CD8-positive, alpha-beta memory T cell (primary cell): ENCODE measurements at regions not wholly inside any gene's neighbourhood (a gene's known extent, or its start where the extent isn't known, plus 50 kb on each side); places are given as distances from the start of the nearest gene placed in this dataset.

Experiments
- CTCF ChIA-PET: fragments of 350-600 bp; sonication (Branson Sonifier 250); formaldehyde crosslinking; loops from one replicate; lab custom pipeline; 2021; ENCODE audit warnings: antibody characterized with exemption; lab: Charles Lee
- POLR2A ChIA-PET: fragments of 350-600 bp; sonication (Branson Sonifier 250); formaldehyde crosslinking; loops from one replicate; lab custom pipeline; 2021; ENCODE audit warnings: antibody characterized with exemption; lab: Charles Lee
- DNase-seq, 5 donors: peaks; one replicate each; pipeline versions ENCODE4 v3.0.0 to v3.0.0-alpha.2; 2020 to 2022; ENCODE audit warnings: mixed read lengths in 1 of 5
- H3K27ac ChIP-seq: one replicate; pipeline ENCODE4 v1.7.0; 2013; ENCODE audit warnings: low read depth, mild to moderate bottlenecking, low read length, moderate library complexity
- H3K27me3 ChIP-seq: 2 replicates; pipeline ENCODE4 v1.7.0; 2013; ENCODE audit warnings: low read length, mild to moderate bottlenecking; ENCODE audit not compliant: insufficient read depth, poor library complexity, severe bottlenecking
- H3K36me3 ChIP-seq: 2 replicates; pipeline ENCODE4 v1.7.0; 2013; ENCODE audit warnings: mild to moderate bottlenecking, low read length, moderate library complexity; ENCODE audit not compliant: insufficient read depth
- H3K4me1 ChIP-seq: 2 replicates; pipeline ENCODE4 v1.7.0; 2013; ENCODE audit warnings: mild to moderate bottlenecking, low read length, moderate library complexity; ENCODE audit not compliant: insufficient read depth
- H3K4me3 ChIP-seq: 2 replicates; pipeline ENCODE4 v1.7.0; 2013; ENCODE audit warnings: mild to moderate bottlenecking, low read length
- H3K9me3 ChIP-seq: 2 replicates; pipeline ENCODE4 v1.7.0; 2013; ENCODE audit warnings: mild to moderate bottlenecking, low read length
- H3K27ac Mint-ChIP-seq, 8 donors: one replicate each; pipeline ENCODE4 v1.8.0; 2020 to 2021; ENCODE audit warnings: mixed read lengths in 8 of 8, mild to moderate bottlenecking in 6 of 8, inconsistent platforms in 3 of 8, moderate library complexity in 3 of 8
- H3K27me3 Mint-ChIP-seq, 2 donors: one replicate each; pipeline ENCODE4 v1.8.0; 2020 to 2021; ENCODE audit warnings: mixed read lengths in 2 of 2, mild to moderate bottlenecking in 1 of 2, moderate library complexity in 1 of 2
- H3K36me3 Mint-ChIP-seq, 3 donors: one replicate each; pipeline ENCODE4 v1.8.0; 2020 to 2021; ENCODE audit warnings: mixed read lengths in 3 of 3, inconsistent platforms in 1 of 3, mild to moderate bottlenecking in 1 of 3
- H3K4me1 Mint-ChIP-seq, 3 donors: one replicate each; pipeline ENCODE4 v1.8.0; 2020 to 2021; ENCODE audit warnings: mixed read lengths in 3 of 3, inconsistent platforms in 1 of 3, mild to moderate bottlenecking in 1 of 3
- H3K4me3 Mint-ChIP-seq, 7 donors: one replicate each; pipeline ENCODE4 v1.8.0; 2020 to 2021; ENCODE audit warnings: mixed read lengths in 7 of 7, mild to moderate bottlenecking in 6 of 7, moderate library complexity in 4 of 7, inconsistent platforms in 2 of 7
- H3K9me3 Mint-ChIP-seq, 5 donors: one replicate each; pipeline ENCODE4 v1.8.0; 2020 to 2022; ENCODE audit warnings: mixed read lengths in 5 of 5, mild to moderate bottlenecking in 3 of 5, moderate library complexity in 2 of 5, inconsistent platforms in 1 of 5

DNA sequence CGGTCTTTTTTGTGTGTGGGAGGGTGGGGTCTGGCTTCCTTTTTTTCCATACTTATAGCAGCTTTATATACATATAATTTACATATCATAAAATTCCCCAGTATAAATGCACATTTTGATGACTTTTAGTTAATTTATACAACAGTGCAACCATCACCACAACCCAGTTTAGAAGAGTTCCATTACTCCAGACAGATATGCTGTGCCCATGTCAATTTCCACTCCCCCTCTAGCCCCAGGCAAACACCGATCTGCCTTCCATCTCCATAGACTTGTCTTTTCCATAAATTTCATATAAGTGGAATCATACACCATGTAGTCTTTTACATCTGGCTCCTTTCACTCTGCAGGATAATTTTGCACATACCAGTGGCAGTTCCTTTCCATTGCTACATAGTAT, 139.2 kb upstream of the SYT6 start:
- ChIA-PET CTCF (interaction anchor here (1.3 kb wide), 1 partner anchor 10 kb away, joined by 7 read pairs; no protein-coding TSS in a partner anchor), POLR2A (no interaction called here)
- Mint-ChIP-seq H3K36me3 (no peaks in the 10 kb centered on the region), H3K4me1 (peaks cover 0 to 6% (median 4%) of the 10 kb centered on the region in 3 donors), H3K4me3 (no peak overlapping the region), H3K27ac (no peak overlapping the region), H3K9me3 (no peaks in the 10 kb centered on the region), H3K27me3 (peaks cover 0 to 4% of the 10 kb centered on the region in 2 donors)
- Histone ChIP-seq H3K4me3 (no peak overlapping the region), H3K27ac (no peak overlapping the region), H3K9me3 (no peaks in the 10 kb centered on the region), H3K4me1 (no peaks in the 10 kb centered on the region), H3K27me3 (no peaks in the 10 kb centered on the region), H3K36me3 (no peaks in the 10 kb centered on the region)
- DNase-seq = no peak

DNA sequence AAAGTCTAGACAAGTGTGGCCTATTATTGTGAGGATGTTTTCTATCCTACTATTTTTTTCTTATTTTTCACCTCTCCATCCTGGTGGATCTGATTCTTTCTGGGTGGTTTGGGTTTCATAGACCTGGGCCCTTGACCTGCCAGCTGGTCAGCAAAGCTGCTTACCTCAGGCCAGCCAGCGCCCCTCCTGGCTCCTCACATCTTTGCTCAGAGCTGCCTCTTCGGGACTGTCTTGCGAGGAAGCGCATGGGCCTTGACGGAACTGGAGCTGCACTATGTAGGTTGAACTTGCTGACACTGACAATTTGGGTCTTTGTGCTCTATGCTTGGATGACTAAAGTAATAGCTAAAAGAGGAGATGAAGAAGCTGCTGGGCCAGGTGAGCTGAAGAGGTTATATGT, 138.5 kb upstream of the SYT6 start:
- Histone ChIP-seq H3K4me3 (no peak overlapping the region), H3K36me3 (no peaks in the 10 kb centered on the region), H3K27ac (no peak overlapping the region), H3K9me3 (no peaks in the 10 kb centered on the region), H3K27me3 (no peaks in the 10 kb centered on the region), H3K4me1 (no peaks in the 10 kb centered on the region)
- H3K36me3 Mint-ChIP-seq = no peaks in the 10 kb centered on the region
- ChIA-PET POLR2A (no interaction called here), CTCF (interaction anchor here (1.3 kb wide), 1 partner anchor 10 kb away, joined by 7 read pairs; no protein-coding TSS in a partner anchor)
- peaks cover 0 to 4% of the 10 kb centered on the region in 2 donors for H3K27me3 Mint-ChIP-seq
- H3K4me1 Mint-ChIP-seq = peaks cover 0 to 6% (median 4%) of the 10 kb centered on the region in 3 donors
- H3K4me3 Mint-ChIP-seq = no peak overlapping the region
- no peak overlapping the region for H3K27ac Mint-ChIP-seq
- no peak for DNase-seq
- no peaks in the 10 kb centered on the region for H3K9me3 Mint-ChIP-seq

DNA sequence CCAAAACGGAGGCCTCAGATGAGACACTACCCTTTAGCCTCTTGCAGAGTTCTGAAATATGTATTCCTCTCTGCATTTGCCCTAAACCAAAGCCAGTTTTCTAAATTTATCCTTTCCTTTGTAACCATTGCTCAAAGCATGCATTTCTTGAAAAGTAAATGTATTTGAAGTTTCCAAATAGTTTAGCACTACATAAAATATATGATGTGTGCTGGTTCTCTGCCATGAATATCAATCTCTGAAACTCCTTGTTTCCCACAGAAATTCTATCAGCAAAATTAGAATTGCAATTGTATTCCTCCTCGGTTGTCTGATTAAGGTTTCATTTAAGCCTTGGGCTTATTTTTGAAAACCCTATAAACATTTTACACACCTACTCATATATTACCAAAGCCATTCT, 137.1 kb upstream of the SYT6 start:
- CTCF ChIA-PET = no interaction called here

DNA sequence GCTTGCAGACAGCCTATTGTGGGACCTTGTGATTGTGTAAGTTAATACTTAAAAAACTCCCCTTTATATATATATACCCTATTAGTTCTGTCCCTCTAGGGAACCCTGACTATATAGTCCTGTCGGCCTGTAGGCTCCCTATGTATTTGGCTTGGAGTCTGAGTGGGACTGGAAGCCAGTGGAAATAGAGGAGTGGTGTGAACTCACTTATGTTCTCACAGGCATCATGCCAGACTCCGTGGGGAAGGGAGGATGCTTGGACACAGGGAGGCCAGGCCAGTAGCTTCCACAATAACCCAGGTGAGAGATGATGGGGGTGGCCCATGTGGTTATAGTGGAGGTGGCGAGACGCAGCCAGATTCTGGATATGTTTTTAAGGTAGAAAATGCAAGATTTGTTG, 136.7 kb upstream of the SYT6 start:
- no peaks in the 10 kb centered on the region for H3K36me3 ChIP-seq
- Mint-ChIP-seq H3K9me3 (no peaks in the 10 kb centered on the region), H3K4me3 (no peak overlapping the region), H3K36me3 (no peaks in the 10 kb centered on the region), H3K4me1 (peaks cover 6 to 13% (median 12%) of the 10 kb centered on the region in 3 donors), H3K27ac (no peak overlapping the region), H3K27me3 (peaks cover 0 to 4% of the 10 kb centered on the region in 2 donors)
- no peak for DNase-seq
- no peak overlapping the region for H3K27ac ChIP-seq
- no peaks in the 10 kb centered on the region for H3K4me1 ChIP-seq
- CTCF ChIA-PET = interaction anchor here (0.7 kb wide), 1 partner anchor 377 kb away, joined by 3 read pairs; no protein-coding TSS in a partner anchor
- H3K9me3 ChIP-seq = no peaks in the 10 kb centered on the region
- no peak overlapping the region for H3K4me3 ChIP-seq
- no peaks in the 10 kb centered on the region for H3K27me3 ChIP-seq
- POLR2A ChIA-PET = no interaction called here

More for the DNA sequence above, 137.1 kb upstream of the SYT6 start:
- Histone ChIP-seq H3K36me3 (no peaks in the 10 kb centered on the region), H3K4me3 (no peak overlapping the region), H3K27me3 (no peaks in the 10 kb centered on the region), H3K4me1 (no peaks in the 10 kb centered on the region), H3K9me3 (no peaks in the 10 kb centered on the region), H3K27ac (no peak overlapping the region)
- no peaks in the 10 kb centered on the region for H3K36me3 Mint-ChIP-seq
- H3K27me3 Mint-ChIP-seq = peaks cover 0 to 4% of the 10 kb centered on the region in 2 donors
- H3K9me3 Mint-ChIP-seq = no peaks in the 10 kb centered on the region
- no peak for DNase-seq
- POLR2A ChIA-PET = no interaction called here
- no peak overlapping the region for H3K27ac Mint-ChIP-seq
- peaks cover 6 to 13% (median 12%) of the 10 kb centered on the region in 3 donors for H3K4me1 Mint-ChIP-seq
- no peak overlapping the region for H3K4me3 Mint-ChIP-seq

DNA sequence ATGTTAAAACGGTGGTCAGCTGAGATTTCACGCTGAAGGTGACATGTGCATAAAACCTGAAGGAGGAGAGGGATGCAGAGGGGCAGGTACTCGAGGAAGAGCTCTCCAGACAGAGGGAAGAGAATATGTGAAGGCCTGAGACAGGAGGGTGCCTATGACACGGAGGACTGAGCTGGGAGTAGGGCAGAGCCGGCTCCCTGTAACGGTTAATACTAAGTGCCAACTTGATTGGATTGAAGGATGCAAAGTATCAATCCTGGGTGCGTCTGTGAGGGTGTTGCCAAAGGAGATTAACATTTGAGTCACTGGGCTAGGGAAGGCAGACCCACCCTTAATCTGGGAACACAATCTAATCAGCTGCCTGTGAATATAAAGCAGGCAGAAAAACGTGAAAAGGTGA, 136.2 kb upstream of the SYT6 start:
- no peak for DNase-seq
- no peaks in the 10 kb centered on the region for H3K36me3 ChIP-seq
- no peak overlapping the region for H3K27ac ChIP-seq
- no peak overlapping the region for H3K4me3 ChIP-seq
- no peaks in the 10 kb centered on the region for H3K9me3 Mint-ChIP-seq
- H3K27ac Mint-ChIP-seq = peak overlapping the region in 1 of 8 donors; percentile 64
- no peaks in the 10 kb centered on the region for H3K9me3 ChIP-seq
- ChIA-PET POLR2A (no interaction called here), CTCF (interaction anchor here (0.7 kb wide), 1 partner anchor 378 kb away, joined by 3 read pairs; no protein-coding TSS in a partner anchor)
- peaks cover 0 to 4% of the 10 kb centered on the region in 2 donors for H3K27me3 Mint-ChIP-seq
- H3K4me1 ChIP-seq = no peaks in the 10 kb centered on the region
- H3K27me3 ChIP-seq = no peaks in the 10 kb centered on the region
- H3K4me3 Mint-ChIP-seq = no peak overlapping the region
- H3K4me1 Mint-ChIP-seq = peaks cover 6 to 13% (median 12%) of the 10 kb centered on the region in 3 donors
- H3K36me3 Mint-ChIP-seq = no peaks in the 10 kb centered on the region

DNA sequence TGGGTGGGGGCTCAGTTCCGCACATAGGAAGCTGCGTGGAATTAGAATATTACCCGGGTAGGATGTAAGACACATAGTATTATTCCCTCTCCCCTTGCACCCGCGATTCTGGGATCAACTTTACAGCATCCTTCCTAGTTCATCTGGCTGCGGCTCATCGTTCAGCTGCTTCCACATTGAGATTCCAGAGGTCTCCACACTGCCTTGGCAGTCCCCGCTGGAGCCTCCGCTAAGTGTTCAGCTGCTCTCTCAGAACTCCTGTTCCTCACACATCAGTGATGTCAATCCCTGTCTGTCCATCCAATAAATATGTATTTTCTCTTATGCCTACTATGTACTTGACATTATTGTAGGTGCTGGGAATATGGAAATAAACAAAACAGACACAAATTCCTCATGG, 135.6 kb upstream of the SYT6 start:
- Mint-ChIP-seq H3K36me3 (no peaks in the 10 kb centered on the region), H3K9me3 (no peaks in the 10 kb centered on the region), H3K4me3 (no peak overlapping the region), H3K27me3 (peaks cover 0 to 4% of the 10 kb centered on the region in 2 donors), H3K4me1 (peaks cover 6 to 13% (median 12%) of the 10 kb centered on the region in 3 donors), H3K27ac (peak overlapping the region in 1 of 8 donors; percentile 64)
- POLR2A ChIA-PET = no interaction called here
- Histone ChIP-seq H3K27ac (no peak overlapping the region), H3K36me3 (no peaks in the 10 kb centered on the region), H3K9me3 (no peaks in the 10 kb centered on the region), H3K4me1 (no peaks in the 10 kb centered on the region), H3K27me3 (no peaks in the 10 kb centered on the region), H3K4me3 (no peak overlapping the region)
- DNase-seq = no peak
- CTCF ChIA-PET = interaction anchor here (0.5 kb wide), 1 partner anchor 37 kb away, joined by 3 read pairs; no protein-coding TSS in a partner anchor

DNA sequence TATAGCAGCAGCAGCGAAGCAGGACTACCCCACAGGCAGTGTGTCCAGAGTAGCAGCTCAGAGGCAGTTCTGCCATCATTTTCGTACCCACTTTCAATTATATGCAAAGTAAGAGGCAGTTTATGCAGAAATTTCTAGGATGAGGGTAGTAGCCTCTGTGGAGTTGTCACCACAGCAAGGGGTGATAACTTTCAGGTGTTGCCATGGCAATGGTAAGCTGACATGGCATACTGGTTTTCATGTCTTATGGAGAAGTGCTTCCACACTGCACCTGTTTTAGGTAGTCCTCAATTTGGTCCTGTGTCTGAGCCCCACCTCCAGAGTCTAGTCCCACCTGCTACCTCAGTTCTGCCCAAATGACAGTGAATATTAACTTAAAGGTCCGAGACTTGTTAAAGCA, 133.3 kb upstream of the SYT6 start:
- H3K9me3 Mint-ChIP-seq = no peaks in the 10 kb centered on the region
- POLR2A ChIA-PET = no interaction called here
- no peaks in the 10 kb centered on the region for H3K9me3 ChIP-seq
- no peaks in the 10 kb centered on the region for H3K36me3 ChIP-seq
- CTCF ChIA-PET = interaction anchor here (1.1 kb wide), 1 partner anchor 60 kb away, joined by 3 read pairs; no protein-coding TSS in a partner anchor
- no peak overlapping the region for H3K4me3 ChIP-seq
- peak overlapping the region in 2 of 8 donors; percentile 32 to 54 for H3K27ac Mint-ChIP-seq
- H3K27me3 ChIP-seq = no peaks in the 10 kb centered on the region
- no peaks in the 10 kb centered on the region for H3K36me3 Mint-ChIP-seq
- H3K4me3 Mint-ChIP-seq = no peak overlapping the region
- H3K4me1 Mint-ChIP-seq = peaks cover 11 to 22% (median 16%) of the 10 kb centered on the region in 3 donors
- no peaks in the 10 kb centered on the region for H3K4me1 ChIP-seq
- no peak overlapping the region for H3K27ac ChIP-seq
- no peak for DNase-seq
- H3K27me3 Mint-ChIP-seq = no peaks in the 10 kb centered on the region

DNA sequence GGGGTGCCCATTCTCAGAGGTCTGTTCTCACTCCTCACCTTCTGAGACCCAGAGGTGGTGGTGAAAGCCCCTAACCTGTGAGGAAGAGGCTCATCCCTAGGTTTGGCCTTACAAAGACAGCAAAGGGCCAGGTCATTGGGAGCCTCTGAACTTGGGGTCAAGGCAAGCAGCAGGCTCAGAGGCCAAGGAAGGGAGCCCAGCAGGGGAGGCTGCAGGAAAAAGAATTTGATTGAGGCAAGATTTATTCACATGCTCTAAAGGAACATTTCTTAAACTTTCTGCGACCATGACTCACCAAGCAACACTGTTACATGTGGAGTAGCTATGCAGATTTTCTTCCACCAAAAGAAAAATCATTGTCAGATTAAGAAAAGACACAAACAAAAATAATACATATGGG, 132.5 kb upstream of the SYT6 start:
- no peaks in the 10 kb centered on the region for H3K36me3 Mint-ChIP-seq
- no peak overlapping the region for H3K4me3 Mint-ChIP-seq
- peak overlapping the region in 1 of 8 donors; percentile 13 for H3K27ac Mint-ChIP-seq
- Histone ChIP-seq H3K27ac (no peak overlapping the region), H3K4me3 (no peak overlapping the region), H3K9me3 (no peaks in the 10 kb centered on the region), H3K4me1 (no peaks in the 10 kb centered on the region), H3K36me3 (no peaks in the 10 kb centered on the region), H3K27me3 (no peaks in the 10 kb centered on the region)
- no peak for DNase-seq
- H3K4me1 Mint-ChIP-seq = peaks cover 11 to 22% (median 16%) of the 10 kb centered on the region in 3 donors
- H3K9me3 Mint-ChIP-seq = no peaks in the 10 kb centered on the region
- H3K27me3 Mint-ChIP-seq = no peaks in the 10 kb centered on the region
- ChIA-PET POLR2A (no interaction called here), CTCF (interaction anchor here (1.0 kb wide), 1 partner anchor 307 kb away, joined by 4 read pairs; no protein-coding TSS in a partner anchor)
